Nephron progenitor cell (in vitro differentiated cells): ENCODE measurements at regions not wholly inside any gene's neighbourhood (a gene's known extent, or its start where the extent isn't known, plus 50 kb on each side); places are given as distances from the start of the nearest gene placed in this dataset.

ENCODE experiments used
- DNase-seq: peaks from one replicate; pipeline ENCODE4 v3.0.0; 2021
- H3K27ac Mint-ChIP-seq: 2 replicates; pipeline ENCODE4 v1.8.0; 2021; ENCODE audit warnings: mild to moderate bottlenecking, moderate library complexity, mixed read lengths
- H3K27me3 Mint-ChIP-seq: 2 replicates; pipeline ENCODE4 v1.8.0; 2021; ENCODE audit warnings: mild to moderate bottlenecking, low read depth, mixed read lengths; ENCODE audit not compliant: poor library complexity
- H3K36me3 Mint-ChIP-seq: 2 replicates; pipeline ENCODE4 v1.8.0; 2021; ENCODE audit warnings: low read depth, mixed read lengths
- H3K4me1 Mint-ChIP-seq: 2 replicates; pipeline ENCODE4 v1.8.0; 2021; ENCODE audit warnings: mixed read lengths
- H3K4me3 Mint-ChIP-seq: 2 replicates; pipeline ENCODE4 v1.8.0; 2021; ENCODE audit warnings: mild to moderate bottlenecking, moderate library complexity, mixed read lengths
- H3K9me3 Mint-ChIP-seq: 2 replicates; pipeline ENCODE4 v1.8.0; 2021; ENCODE audit warnings: mild to moderate bottlenecking, moderate library complexity, mixed read lengths
- TF ChIP-seq, protein P1 (sequence below): fragments of 200-600 bp; sonication (generic); IDR thresholded peaks from 2 replicates; pipeline ENCODE4 v1.5.0; 2021; ENCODE audit warnings: antibody characterized with exemption

DNA sequence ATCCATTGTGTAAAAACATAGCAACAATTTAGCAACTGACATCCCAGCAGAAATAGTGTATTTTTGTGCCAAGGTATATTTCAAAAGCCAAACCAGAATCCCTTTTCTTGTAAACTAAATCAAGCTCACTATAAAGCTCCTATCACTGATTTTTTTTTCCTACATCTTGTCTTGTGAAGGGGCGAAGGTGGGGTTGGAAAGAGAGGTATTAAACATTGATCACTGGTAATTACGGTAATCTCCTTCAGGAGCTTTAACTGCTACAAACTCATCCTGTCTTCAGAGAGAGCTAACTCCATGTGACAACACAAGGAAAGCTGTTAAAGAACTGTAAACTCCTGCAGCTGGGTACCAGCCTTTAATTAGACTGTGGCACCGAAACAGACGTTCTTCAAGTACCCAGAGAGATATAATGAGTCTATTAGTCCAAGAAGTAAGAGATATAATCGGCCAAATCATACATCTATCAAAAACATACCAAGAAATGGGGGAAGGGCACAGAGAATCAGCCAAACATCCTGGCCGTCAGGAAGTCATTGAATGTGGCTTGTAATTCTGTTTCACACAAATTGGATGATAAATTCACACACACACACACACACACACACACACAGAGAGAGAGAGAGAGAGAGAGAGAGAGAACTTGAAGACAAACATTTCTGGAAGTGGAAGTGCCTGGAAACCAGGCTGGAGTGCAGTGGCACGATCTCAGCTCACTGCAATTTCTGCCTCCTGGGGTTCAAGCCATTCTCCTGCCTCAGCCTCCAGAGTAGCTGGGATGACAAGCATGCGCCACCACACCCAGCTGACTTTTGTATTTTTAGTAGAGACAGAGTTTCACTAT lies 111.9 kb upstream of the PPARGC1A start:
- no peak overlapping the region for H3K27ac Mint-ChIP-seq
- DNase-seq: no peak
- H3K4me3 Mint-ChIP-seq: no peak overlapping the region
- peaks cover 6% of the 10 kb centered on the region for H3K4me1 Mint-ChIP-seq
- TF ChIP-seq, protein P1, sequence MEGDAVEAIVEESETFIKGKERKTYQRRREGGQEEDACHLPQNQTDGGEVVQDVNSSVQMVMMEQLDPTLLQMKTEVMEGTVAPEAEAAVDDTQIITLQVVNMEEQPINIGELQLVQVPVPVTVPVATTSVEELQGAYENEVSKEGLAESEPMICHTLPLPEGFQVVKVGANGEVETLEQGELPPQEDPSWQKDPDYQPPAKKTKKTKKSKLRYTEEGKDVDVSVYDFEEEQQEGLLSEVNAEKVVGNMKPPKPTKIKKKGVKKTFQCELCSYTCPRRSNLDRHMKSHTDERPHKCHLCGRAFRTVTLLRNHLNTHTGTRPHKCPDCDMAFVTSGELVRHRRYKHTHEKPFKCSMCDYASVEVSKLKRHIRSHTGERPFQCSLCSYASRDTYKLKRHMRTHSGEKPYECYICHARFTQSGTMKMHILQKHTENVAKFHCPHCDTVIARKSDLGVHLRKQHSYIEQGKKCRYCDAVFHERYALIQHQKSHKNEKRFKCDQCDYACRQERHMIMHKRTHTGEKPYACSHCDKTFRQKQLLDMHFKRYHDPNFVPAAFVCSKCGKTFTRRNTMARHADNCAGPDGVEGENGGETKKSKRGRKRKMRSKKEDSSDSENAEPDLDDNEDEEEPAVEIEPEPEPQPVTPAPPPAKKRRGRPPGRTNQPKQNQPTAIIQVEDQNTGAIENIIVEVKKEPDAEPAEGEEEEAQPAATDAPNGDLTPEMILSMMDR: no peak
- H3K36me3 Mint-ChIP-seq: no peaks in the 10 kb centered on the region
- no peaks in the 10 kb centered on the region for H3K9me3 Mint-ChIP-seq
- H3K27me3 Mint-ChIP-seq: peaks cover 6% of the 10 kb centered on the region

DNA sequence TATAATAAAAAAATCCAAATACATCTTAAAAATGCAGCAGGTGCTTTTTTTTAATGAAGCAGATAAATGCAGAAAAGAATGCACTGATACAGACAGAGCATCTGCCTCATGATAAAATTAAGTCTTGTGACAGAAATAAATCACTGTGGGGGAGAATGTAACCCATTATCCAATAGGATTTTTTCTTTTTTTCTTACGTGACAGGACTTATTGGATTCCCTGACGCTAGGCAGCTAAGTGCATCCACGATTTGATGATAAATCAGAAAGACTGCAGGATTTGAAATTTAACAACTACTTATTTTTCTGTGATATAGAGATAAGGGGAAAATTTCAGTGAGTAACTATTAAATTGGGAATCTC lies 110.6 kb upstream of the PPARGC1A start:
- no peaks in the 10 kb centered on the region for H3K36me3 Mint-ChIP-seq
- H3K9me3 Mint-ChIP-seq: no peaks in the 10 kb centered on the region
- H3K27ac Mint-ChIP-seq: no peak overlapping the region
- peaks cover 6% of the 10 kb centered on the region for H3K27me3 Mint-ChIP-seq
- DNase-seq: no peak
- peaks cover 6% of the 10 kb centered on the region for H3K4me1 Mint-ChIP-seq
- H3K4me3 Mint-ChIP-seq: no peak overlapping the region
- TF ChIP-seq, protein P1: no peak

DNA sequence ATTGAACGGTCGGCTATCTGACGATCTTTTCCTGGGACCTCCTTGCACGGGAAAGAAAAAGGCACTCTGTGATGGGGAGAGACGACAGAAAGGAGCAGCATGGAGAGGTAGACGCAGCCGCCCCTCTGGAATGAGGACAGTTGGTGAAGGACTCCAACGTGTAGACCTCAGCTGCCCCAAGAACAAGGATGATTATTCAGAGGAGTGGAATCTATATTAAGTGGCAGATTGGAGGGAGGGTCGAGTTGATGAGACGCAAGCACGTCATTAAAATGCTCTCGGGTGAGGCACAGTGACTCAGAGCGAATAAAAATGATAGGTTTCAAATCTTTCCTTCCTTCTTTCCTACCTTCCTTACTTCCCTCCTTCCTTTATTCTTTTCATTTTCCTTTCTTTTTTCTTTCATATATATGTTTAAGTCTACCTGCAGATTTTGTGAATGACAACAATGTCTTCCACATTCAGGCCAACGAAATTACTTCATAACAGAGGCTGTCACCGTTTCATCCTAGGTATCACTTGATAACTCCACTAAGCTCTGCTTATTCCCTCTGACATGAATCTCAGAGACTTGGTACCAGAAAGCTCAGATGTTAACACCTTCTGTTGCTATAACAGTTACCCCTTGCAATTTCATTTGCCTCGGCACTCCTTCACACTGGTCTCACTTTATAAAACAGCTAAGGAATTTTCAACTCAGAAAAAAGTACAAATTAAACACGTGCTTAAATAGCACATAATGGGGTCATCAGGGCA lies 110.0 kb upstream of the PPARGC1A start:
- Mint-ChIP-seq H3K27me3 (peaks cover 6% of the 10 kb centered on the region), H3K9me3 (no peaks in the 10 kb centered on the region), H3K36me3 (no peaks in the 10 kb centered on the region), H3K4me3 (no peak overlapping the region), H3K27ac (no peak overlapping the region), H3K4me1 (peaks cover 6% of the 10 kb centered on the region)
- DNase-seq: no peak
- TF ChIP-seq, protein P1: no peak

DNA sequence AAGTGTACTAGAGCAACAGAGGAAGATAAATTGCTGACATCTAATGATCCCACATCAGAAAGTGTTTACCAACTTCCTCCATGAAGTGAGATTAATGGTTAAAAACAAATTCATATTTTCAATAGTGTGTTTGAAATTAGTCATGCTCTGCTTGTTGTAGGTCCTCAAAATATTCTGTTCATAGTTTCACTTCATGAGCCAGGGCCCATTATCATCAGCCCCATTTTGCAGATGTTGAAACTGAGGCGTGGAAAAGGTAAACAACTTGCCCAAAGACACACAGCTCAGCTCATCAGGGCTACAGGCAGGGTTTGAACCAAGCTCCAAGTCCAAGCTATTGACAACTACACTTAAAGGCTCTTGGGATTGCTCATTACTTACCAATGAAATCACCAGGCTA lies 103.5 kb upstream of the PPARGC1A start:
- no peaks in the 10 kb centered on the region for H3K9me3 Mint-ChIP-seq
- H3K36me3 Mint-ChIP-seq: no peaks in the 10 kb centered on the region
- TF ChIP-seq, protein P1: no peak
- no peaks in the 10 kb centered on the region for H3K4me1 Mint-ChIP-seq
- no peak overlapping the region for H3K27ac Mint-ChIP-seq
- peaks cover 6% of the 10 kb centered on the region for H3K27me3 Mint-ChIP-seq
- no peak overlapping the region for H3K4me3 Mint-ChIP-seq
- no peak for DNase-seq

DNA sequence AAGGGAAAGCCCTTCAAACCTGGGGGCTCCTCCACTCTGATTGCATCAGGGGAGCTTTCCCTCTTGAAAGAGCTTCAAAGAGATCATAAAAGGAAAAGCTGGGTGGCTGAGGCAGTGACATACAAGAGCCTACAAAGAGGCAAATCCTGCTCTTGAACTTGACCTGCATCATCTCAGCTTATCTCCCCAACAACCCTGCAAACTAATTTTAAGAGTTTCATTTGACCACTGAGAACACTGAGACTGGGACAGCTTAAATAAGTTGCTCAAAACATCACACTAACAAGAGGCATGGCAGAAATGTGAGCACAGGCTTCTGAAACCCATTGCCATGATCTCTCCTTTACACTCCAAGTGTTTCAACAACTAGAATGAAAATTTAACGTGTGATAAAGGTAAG lies 101.6 kb upstream of the PPARGC1A start:
- Mint-ChIP-seq H3K4me3 (no peak overlapping the region), H3K36me3 (no peaks in the 10 kb centered on the region), H3K4me1 (no peaks in the 10 kb centered on the region), H3K27ac (no peak overlapping the region), H3K27me3 (peaks cover 6% of the 10 kb centered on the region), H3K9me3 (no peaks in the 10 kb centered on the region)
- no peak for DNase-seq
- TF ChIP-seq, protein P1: no peak
